ENCODE measurements at regions not wholly inside any gene's neighbourhood (a gene's known extent, or its start where the extent isn't known, plus 50 kb on each side); places are given as distances from the start of the nearest gene placed in this dataset.

DNA sequence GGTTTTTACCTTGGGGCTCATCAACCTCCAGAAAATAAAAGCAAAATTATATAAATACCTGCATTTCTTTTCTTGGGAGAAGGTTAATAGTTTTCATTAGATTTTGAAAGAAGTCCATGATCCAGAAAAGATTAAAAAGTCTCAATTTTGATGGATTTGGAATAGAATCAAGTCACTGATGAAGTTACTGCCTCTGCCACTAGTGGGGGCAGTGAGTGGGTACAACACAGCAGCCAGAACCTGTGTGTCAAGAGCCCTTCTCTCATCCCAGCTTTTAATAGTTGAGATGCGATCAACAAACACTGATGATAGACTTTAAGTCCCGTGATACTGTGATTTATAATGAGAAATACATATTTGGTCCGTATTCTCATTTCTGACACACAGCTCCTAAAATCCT, 686.7 kb downstream of the DIAPH3 start:
- TF ChIP-seq RARB (CRISPR knock-in tag; IDR thresholded peaks at IDR 0.05) (no peak), PATZ1 (CRISPR knock-in tag; IDR thresholded peaks at IDR 0.05; ENCODE audit: borderline replicate concordance) (no peak), ZFP30 (CRISPR knock-in tag; IDR thresholded peaks at IDR 0.05) (no peak), BACH2 (CRISPR knock-in tag; IDR thresholded peaks at IDR 0.05; ENCODE audit: borderline replicate concordance) (no peak), ZFP3 (CRISPR knock-in tag; IDR thresholded peaks at IDR 0.05) (no peak), TCF4 (CRISPR knock-in tag; IDR thresholded peaks at IDR 0.05; ENCODE audit: borderline replicate concordance) (no peak), ESRRG (CRISPR knock-in tag; IDR thresholded peaks at IDR 0.05) (no peak), CREB5 (CRISPR knock-in tag; IDR thresholded peaks at IDR 0.05; ENCODE audit: low read depth) (no peak)

Data from SK-N-SH treated with all-trans-retinoic acid at 6 μM for 48 hours (cell line).